PC-9 (cell line): ENCODE measurements at regions not wholly inside any gene's neighbourhood (a gene's known extent, or its start where the extent isn't known, plus 50 kb on each side); places are given as distances from the start of the nearest gene placed in this dataset.

Source experiments
- BruUV-seq: library from RNA; stranded (reverse); fragments of 400-500 nt; replicated peaks from 2 replicates; lab custom pipeline; 2021; lab: Mats Ljungman, UMichigan
- CTCF ChIA-PET: fragments of 300-600 bp; sonication (Branson Sonifier 250); formaldehyde crosslinking; loops from one replicate; lab custom pipeline; 2022; ENCODE audit warnings: antibody characterized with exemption; lab: Charles Lee
- POLR2A ChIA-PET: fragments of 300-600 bp; sonication (Branson Sonifier 250); formaldehyde crosslinking; loops from one replicate; lab custom pipeline; 2022; ENCODE audit warnings: antibody characterized with exemption; ENCODE audit not compliant: unreplicated experiment; lab: Charles Lee
- DNase-seq, 2 experiments: peaks; one replicate each; pipeline versions ENCODE4 v3.0.0 to v3.0.0-alpha.2; 2015 to 2022; ENCODE audit warnings: mixed read lengths in 1 of 2
- H2AFZ ChIP-seq: fragments of 200-600 bp; sonication (generic); 2 replicates; pipeline ENCODE4 v1.8.1; 2017; ENCODE audit warnings: antibody characterized with exemption
- H3F3A ChIP-seq: fragments of 200-600 bp; sonication (generic); 2 replicates; pipeline ENCODE4 v1.8.1; 2017; ENCODE audit warnings: antibody characterized with exemption, mild to moderate bottlenecking, low read depth; ENCODE audit not compliant: insufficient read depth
- H3K27ac ChIP-seq: fragments of 200-600 bp; sonication (generic); 2 replicates; pipeline ENCODE4 v1.6.1; 2016; ENCODE audit warnings: mixed run types
- H3K27me3 ChIP-seq: fragments of 200-600 bp; sonication (generic); 2 replicates; pipeline ENCODE4 v1.6.1; 2016; ENCODE audit warnings: low read depth, mixed run types; ENCODE audit not compliant: insufficient read depth
- H3K36me3 ChIP-seq: fragments of 200-600 bp; sonication (generic); 2 replicates; pipeline ENCODE4 v1.6.1; 2016; ENCODE audit warnings: low read depth, mixed run types
- H3K4me1 ChIP-seq: fragments of 200-600 bp; sonication (generic); replicated peaks from 2 replicates; pipeline ENCODE4 v1.6.1; 2016; ENCODE audit warnings: mixed run types; ENCODE audit not compliant: insufficient read depth
- H3K4me2 ChIP-seq: fragments of 200-600 bp; sonication (generic); 2 replicates; pipeline ENCODE4 v1.6.1; 2017; ENCODE audit warnings: mixed run types
- H3K4me3 ChIP-seq: fragments of 200-600 bp; sonication (generic); 2 replicates; pipeline ENCODE4 v1.6.1; 2016; ENCODE audit warnings: mixed run types
- H3K79me2 ChIP-seq: fragments of 200-600 bp; sonication (generic); 2 replicates; pipeline ENCODE4 v1.6.1; 2017; ENCODE audit warnings: low read depth, mixed run types
- H3K9me2 ChIP-seq: fragments of 200-600 bp; sonication (generic); 2 replicates; pipeline ENCODE4 v1.8.1; 2017; ENCODE audit warnings: mild to moderate bottlenecking; ENCODE audit not compliant: insufficient read depth
- H3K9me3 ChIP-seq: fragments of 200-600 bp; sonication (generic); 2 replicates; pipeline ENCODE4 v1.8.1; 2016; ENCODE audit warnings: low read depth; ENCODE audit not compliant: insufficient read depth
- H4K20me1 ChIP-seq: fragments of 200-600 bp; sonication (generic); 2 replicates; pipeline ENCODE4 v1.8.1; 2017; ENCODE audit not compliant: insufficient read depth
- CTCF ChIP-seq: fragments of 200-600 bp; sonication (generic); conservative IDR thresholded peaks from 2 replicates; pipeline ENCODE4 v1.6.1; 2017; ENCODE audit warnings: mixed run types, antibody characterized with exemption, mild to moderate bottlenecking, moderate library complexity
- EZH2 ChIP-seq: fragments of 200-600 bp; sonication (generic); IDR thresholded peaks from 2 replicates; pipeline ENCODE4 v1.8.0; 2017; ENCODE audit warnings: antibody characterized with exemption, low read depth
- intact Hi-C: fragments of 100-400 bp; cut with micrococcal nuclease; formaldehyde crosslinking; loops from one replicate; pipeline ENCODE4 v1.10.0; 2022; ENCODE audit not compliant: unreplicated experiment

DNA sequence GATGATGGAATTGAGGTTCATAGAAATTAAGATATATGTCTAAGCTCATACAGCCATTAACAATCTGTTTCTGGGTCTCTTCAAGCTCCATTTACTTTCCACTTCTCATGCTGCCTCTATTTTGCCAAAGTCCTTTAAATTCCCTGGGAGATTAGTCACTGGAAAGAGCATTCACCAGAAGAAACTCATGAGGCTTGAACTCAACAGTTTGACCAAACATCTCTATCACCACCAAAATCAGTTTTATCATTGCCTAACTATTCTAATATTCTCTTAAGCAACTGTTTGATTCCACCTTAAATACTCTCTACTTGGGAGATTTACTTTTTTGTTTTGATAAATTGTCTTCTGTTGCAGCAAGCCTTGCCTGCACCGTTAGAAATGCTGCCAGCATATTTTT, 881.3 kb downstream of the KCNA4 start:
- Histone ChIP-seq H3K4me3 (no peak overlapping the region), H4K20me1 (no peaks in the 10 kb centered on the region), H3K36me3 (no peaks in the 10 kb centered on the region), H3F3A (no peaks in the 10 kb centered on the region), H3K27ac (no peak overlapping the region), H3K27me3 (no peaks in the 10 kb centered on the region), H3K9me3 (no peaks in the 10 kb centered on the region), H3K4me1 (no peaks in the 10 kb centered on the region), H2AFZ (no peak overlapping the region), H3K9me2 (no peaks in the 10 kb centered on the region), H3K79me2 (no peaks in the 10 kb centered on the region), H3K4me2 (no peak overlapping the region)
- BruUV-seq = no TSS peak
- no peak for DNase-seq
- ChIA-PET CTCF (no interaction called here), POLR2A (no interaction called here)
- no peak for TF ChIP-seq EZH2
- TF ChIP-seq CTCF = no peak
- intact Hi-C loops = no loop called here

DNA sequence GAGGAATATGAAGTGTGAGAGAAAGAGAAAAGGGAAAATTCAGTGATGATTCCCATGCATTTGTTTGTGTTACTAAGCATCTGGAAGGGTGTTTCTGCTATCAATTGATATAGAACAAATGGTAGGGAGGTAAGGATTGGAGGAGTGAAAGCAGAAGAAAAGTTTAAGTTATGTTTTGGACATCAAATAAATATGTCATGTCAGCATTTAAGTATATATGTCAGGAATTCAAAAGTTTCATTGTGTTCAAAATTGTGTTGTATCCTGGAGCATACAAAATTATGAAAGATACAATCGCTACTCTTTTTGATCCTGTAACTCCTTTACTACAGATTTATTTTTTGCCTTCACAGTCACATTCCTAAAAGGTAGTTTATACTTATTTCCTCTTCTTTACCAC, 885.8 kb downstream of the KCNA4 start:
- H3K9me3 ChIP-seq = no peaks in the 10 kb centered on the region
- no peak overlapping the region for H2AFZ ChIP-seq
- no peaks in the 10 kb centered on the region for H4K20me1 ChIP-seq
- H3K4me1 ChIP-seq = no peaks in the 10 kb centered on the region
- H3K27me3 ChIP-seq = no peaks in the 10 kb centered on the region
- BruUV-seq = no TSS peak
- H3K27ac ChIP-seq = no peak overlapping the region
- no peak for DNase-seq
- POLR2A ChIA-PET = no interaction called here
- intact Hi-C loops = no loop called here
- TF ChIP-seq CTCF = no peak
- no peak for TF ChIP-seq EZH2
- no peak overlapping the region for H3K4me2 ChIP-seq
- no peak overlapping the region for H3K4me3 ChIP-seq
- no peaks in the 10 kb centered on the region for H3K36me3 ChIP-seq
- CTCF ChIA-PET = no interaction called here
- no peaks in the 10 kb centered on the region for H3K9me2 ChIP-seq
- no peaks in the 10 kb centered on the region for H3K79me2 ChIP-seq
- no peaks in the 10 kb centered on the region for H3F3A ChIP-seq

- Histone ChIP-seq H3F3A (no peaks in the 10 kb centered on the region), H2AFZ (no peak overlapping the region), H4K20me1 (no peaks in the 10 kb centered on the region), H3K9me3 (no peaks in the 10 kb centered on the region), H3K27ac (no peak overlapping the region), H3K4me1 (no peaks in the 10 kb centered on the region), H3K27me3 (no peaks in the 10 kb centered on the region), H3K4me3 (no peak overlapping the region), H3K4me2 (no peak overlapping the region), H3K9me2 (no peaks in the 10 kb centered on the region), H3K79me2 (no peaks in the 10 kb centered on the region), H3K36me3 (no peaks in the 10 kb centered on the region)
- intact Hi-C loops = no loop called here
- BruUV-seq = no TSS peak
- CTCF ChIA-PET = interaction anchor here (0.6 kb wide), 1 partner anchor 1632 kb away, joined by 3 read pairs; no protein-coding TSS in a partner anchor
- POLR2A ChIA-PET = no interaction called here
- DNase-seq = no peak
- TF ChIP-seq EZH2 (no peak), CTCF (no peak)
Observed at GRCh38 chr11:29129844-29130243, 887.0 kb downstream of the KCNA4 start.
